Spleen (tissue), 7 donors: ENCODE measurements at regions not wholly inside any gene's neighbourhood (a gene's known extent, or its start where the extent isn't known, plus 50 kb on each side); places are given as distances from the start of the nearest gene placed in this dataset.
A peak's percentile ranks its signal among the peaks of the same experiment; 100 is the strongest.

ENCODE experiments used
- CTCF ChIP-seq, 11 experiments: fragments of 200-600 bp in 7 of 11; fragments of 450-650 bp in 4 of 11; sonication (generic) in 4 of 11; IDR thresholded peaks in 8 of 11; conservative IDR thresholded peaks in 3 of 11; 1 replicate in 7 of 11; 2 replicates in 4 of 11; pipeline versions ENCODE4 v1.4.0 to v1.8.0; 2016 to 2021; ENCODE audit warnings: antibody characterized with exemption in 11 of 11, inconsistent platforms in 4 of 11, mild to moderate bottlenecking in 1 of 11
- POLR2A ChIP-seq, 3 donors: fragments of 450-650 bp; IDR thresholded peaks; one replicate each; pipeline ENCODE4 v1.5.1; 2017; ENCODE audit warnings: antibody characterized with exemption in 3 of 3, mild to moderate bottlenecking in 1 of 3
- donor health status: DM: no; HTN: no; CAD: no; lungs with moderate emphysema.
- donor health status: DM: no; HTN: no; CAD: no.
- donor health status: DM: no; HTN: no; CAD: no.

- TF ChIP-seq CTCF (IDR thresholded peaks at IDR 0.05 in 8 of 11, conservative IDR thresholded peaks at IDR 0.05 in 3 of 11), result peak in 7 of 11 experiments; percentile 35 to 55 (median 48)
- TF ChIP-seq POLR2A (IDR thresholded peaks at IDR 0.05), result no peak
These were observed 176.7 kb upstream of the SEL1L start for GRCh38 chr14:81710232-81710845.
